AG04450 (cell line): ENCODE measurements at regions not wholly inside any gene's neighbourhood (a gene's known extent, or its start where the extent isn't known, plus 50 kb on each side); places are given as distances from the start of the nearest gene placed in this dataset.
A peak's percentile ranks its signal among the peaks of the same experiment; 100 is the strongest.

Source experiments
- CTCF ChIA-PET: fragments of 300-600, 350-600 bp; formaldehyde crosslinking; extraction: SDS; loops from one replicate; lab custom pipeline; 2022; ENCODE audit warnings: antibody characterized with exemption, inconsistent platforms; lab: Charles Lee
- POLR2A ChIA-PET: fragments of 350-600 bp; formaldehyde crosslinking; extraction: SDS; loops from one replicate; lab custom pipeline; 2021; ENCODE audit warnings: antibody characterized with exemption, inconsistent platforms; lab: Yijun Ruan, JAX
- DNase-seq: peaks from one replicate; pipeline ENCODE4 v3.0.0-alpha.2; 2011; ENCODE audit warnings: low read depth, low spot score
- H3K27ac ChIP-seq: one replicate; pipeline ENCODE4 v1.5.1; 2012; ENCODE audit warnings: low read depth, low read length, control low read depth
- H3K27me3 ChIP-seq: one replicate; pipeline ENCODE4 v1.6.0; 2012; ENCODE audit warnings: low read length; ENCODE audit not compliant: control insufficient read depth, insufficient read depth
- H3K4me3 ChIP-seq: 2 replicates; pipeline ENCODE4 v1.5.1; 2011; ENCODE audit warnings: mild to moderate bottlenecking, low read depth, low read length, control low read depth
- H3K9me3 ChIP-seq: 2 replicates; pipeline ENCODE4 v1.5.1; 2012; ENCODE audit warnings: low read length; ENCODE audit not compliant: control insufficient read depth, insufficient read depth
- CTCF ChIP-seq: IDR thresholded peaks from 2 replicates; pipeline ENCODE4 v1.5.1; 2011; ENCODE audit warnings: low read depth, low read length, control low read depth, inconsistent platforms

- ChIA-PET POLR2A (interaction anchor here (1.0 to 1.9 kb wide), 3 partner anchors 485 to 1164 kb away, joined by 3 to 5 read pairs (median 3); partner anchors contain the start of gene CITED2), CTCF (interaction anchor here (0.9 to 1.3 kb wide), 4 partner anchors 11 to 1168 kb away, joined by 3 to 4 read pairs (median 4); no protein-coding TSS in a partner anchor)
- peak; percentile 94 for DNase-seq
- Histone ChIP-seq H3K27me3 (no peaks in the 10 kb centered on the region), H3K4me3 (no peak overlapping the region), H3K27ac (peak overlapping the region; percentile 62), H3K9me3 (no peaks in the 10 kb centered on the region)
- TF ChIP-seq CTCF: no peak
These were observed 1163.6 kb upstream of the CITED2 start for GRCh38 chr6:140537834-140538705.

GRCh38 chr6:140537211-140537610 is 1162.8 kb upstream of the CITED2 start:
- no peak for TF ChIP-seq CTCF
- CTCF ChIA-PET: interaction anchor here (0.9 kb wide), 1 partner anchor 10 kb away, joined by 3 read pairs; no protein-coding TSS in a partner anchor
- Histone ChIP-seq H3K27ac (peak overlapping the region; percentile 77), H3K27me3 (no peaks in the 10 kb centered on the region), H3K4me3 (no peak overlapping the region), H3K9me3 (no peaks in the 10 kb centered on the region)
- no peak for DNase-seq
- POLR2A ChIA-PET: interaction anchor here (1.0 to 1.9 kb wide), 3 partner anchors 484 to 1163 kb away, joined by 3 to 5 read pairs (median 3); partner anchors contain the start of gene CITED2

- DNase-seq: no peak
- CTCF ChIA-PET: no interaction called here
- no peak overlapping the region for H3K27ac ChIP-seq
- H3K27me3 ChIP-seq: no peaks in the 10 kb centered on the region
- no peak overlapping the region for H3K4me3 ChIP-seq
- H3K9me3 ChIP-seq: no peaks in the 10 kb centered on the region
- no peak for TF ChIP-seq CTCF
- POLR2A ChIA-PET: no interaction called here
These were observed 1161.1 kb upstream of the CITED2 start for GRCh38 chr6:140535511-140535910.

DNA sequence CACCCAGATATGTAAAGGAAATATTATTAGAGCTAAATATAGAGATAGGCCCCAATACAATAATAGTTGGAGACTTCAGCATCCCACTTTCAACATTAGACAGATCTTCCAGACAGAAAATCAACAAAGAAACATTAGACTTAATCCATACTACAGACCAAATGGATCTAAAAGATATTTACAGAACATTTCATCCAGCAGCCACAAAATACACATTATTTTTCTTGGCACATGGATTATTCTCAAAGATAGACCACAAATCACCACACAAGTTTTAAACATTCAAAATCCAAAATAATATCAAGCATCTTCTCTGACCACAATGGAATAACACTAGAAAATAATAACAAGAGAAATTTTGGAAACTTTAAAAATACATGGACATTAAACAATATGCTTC is 1159.1 kb upstream of the CITED2 start:
- Histone ChIP-seq H3K9me3 (no peaks in the 10 kb centered on the region), H3K27me3 (no peaks in the 10 kb centered on the region), H3K4me3 (no peak overlapping the region), H3K27ac (no peak overlapping the region)
- POLR2A ChIA-PET: no interaction called here
- CTCF ChIA-PET: no interaction called here
- TF ChIP-seq CTCF: no peak
- no peak for DNase-seq

DNA sequence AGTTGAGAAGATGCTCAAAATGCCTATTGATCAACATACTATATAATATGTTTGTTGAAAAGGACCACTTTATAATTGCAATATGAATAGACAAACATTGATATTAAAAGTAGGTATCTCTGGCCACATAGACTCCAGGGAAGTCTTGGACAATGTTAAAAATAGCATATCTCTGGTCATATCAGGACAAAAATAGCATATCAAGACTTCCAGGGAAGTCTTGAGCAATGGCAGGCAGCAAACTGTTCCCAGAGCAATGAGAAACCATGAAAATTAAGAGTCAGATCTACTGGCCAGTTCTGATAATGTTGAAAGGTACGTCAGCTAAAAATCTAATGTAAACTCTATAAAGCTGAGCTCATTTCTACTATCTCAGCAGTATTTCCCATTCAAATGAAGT is 1130.3 kb upstream of the CITED2 start:
- POLR2A ChIA-PET: no interaction called here
- no peaks in the 10 kb centered on the region; the same call in 1 of the 2 replicates for H3K9me3 ChIP-seq
- no peak for DNase-seq
- no peak overlapping the region for H3K4me3 ChIP-seq
- H3K27ac ChIP-seq: no peak overlapping the region
- H3K27me3 ChIP-seq: no peaks in the 10 kb centered on the region
- CTCF ChIA-PET: no interaction called here
- no peak for TF ChIP-seq CTCF
